ENCODE measurements at regions not wholly inside any gene's neighbourhood (a gene's known extent, or its start where the extent isn't known, plus 50 kb on each side); places are given as distances from the start of the nearest gene placed in this dataset.
"Not testable (repeated sequence)": the region's sequence is repeated elsewhere in the genome, so short reads cannot be mapped to it uniquely, and the experiment has no call there.

DNA sequence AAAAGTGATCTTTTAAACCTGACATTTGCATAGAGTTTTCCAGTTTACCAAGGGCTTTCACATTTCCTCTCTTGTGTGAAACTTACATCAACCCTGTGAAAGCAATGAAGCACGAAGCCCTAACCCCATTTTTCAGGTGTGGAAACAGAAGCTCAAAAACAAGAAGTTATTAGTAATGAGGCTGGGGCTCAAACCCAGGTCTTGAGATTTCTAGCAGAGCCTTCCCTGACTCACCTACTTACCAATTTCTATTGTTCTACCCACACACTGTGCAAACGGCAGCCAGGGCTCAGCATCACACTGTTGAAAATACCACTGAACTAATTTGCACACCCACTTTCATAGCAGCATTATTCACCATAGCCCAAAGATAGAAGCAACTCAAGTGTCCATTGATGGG lies 117.8 kb upstream of the IGF1R start:
- DNase-seq: no peak

DNA sequence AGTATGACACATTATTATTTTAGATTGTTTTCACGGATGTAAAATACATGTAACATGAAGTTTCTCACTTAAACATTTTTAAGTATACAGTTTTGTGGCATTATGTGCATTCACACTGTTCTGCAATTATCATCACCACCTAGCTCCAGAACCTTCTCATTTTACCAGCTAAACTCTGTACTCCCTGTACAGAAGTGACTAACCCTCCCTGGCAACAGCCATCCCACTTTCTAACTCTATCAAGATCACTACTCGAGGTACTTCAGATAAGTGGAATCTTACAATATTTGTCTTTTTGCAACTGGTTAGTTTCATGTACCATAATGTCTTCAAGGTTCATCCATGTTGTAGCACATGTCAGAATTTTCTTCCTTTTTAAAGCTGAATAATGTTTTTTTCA lies 116.3 kb upstream of the IGF1R start:
- DNase-seq: no peak

DNA sequence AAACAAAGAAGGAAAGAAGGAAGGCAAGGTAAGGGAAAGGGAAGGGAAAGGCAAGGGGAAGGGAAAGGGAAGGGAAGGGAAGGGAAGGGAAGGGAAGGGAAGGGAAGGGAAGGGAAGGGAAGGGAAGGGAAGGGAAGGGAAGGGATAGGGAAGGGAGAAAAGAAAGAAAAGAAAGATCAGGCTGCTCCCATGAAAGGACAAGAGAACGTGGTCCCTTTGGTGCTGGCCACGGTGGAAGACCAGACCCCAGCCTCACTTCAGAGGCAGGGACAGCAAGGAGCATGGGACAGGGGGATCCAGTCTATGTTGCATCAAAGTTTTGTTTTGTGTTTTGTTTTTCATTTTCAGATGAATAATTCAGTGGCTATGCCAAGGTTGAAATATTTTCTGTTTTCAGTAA lies 111.4 kb upstream of the IGF1R start:
- no peak for DNase-seq

DNA sequence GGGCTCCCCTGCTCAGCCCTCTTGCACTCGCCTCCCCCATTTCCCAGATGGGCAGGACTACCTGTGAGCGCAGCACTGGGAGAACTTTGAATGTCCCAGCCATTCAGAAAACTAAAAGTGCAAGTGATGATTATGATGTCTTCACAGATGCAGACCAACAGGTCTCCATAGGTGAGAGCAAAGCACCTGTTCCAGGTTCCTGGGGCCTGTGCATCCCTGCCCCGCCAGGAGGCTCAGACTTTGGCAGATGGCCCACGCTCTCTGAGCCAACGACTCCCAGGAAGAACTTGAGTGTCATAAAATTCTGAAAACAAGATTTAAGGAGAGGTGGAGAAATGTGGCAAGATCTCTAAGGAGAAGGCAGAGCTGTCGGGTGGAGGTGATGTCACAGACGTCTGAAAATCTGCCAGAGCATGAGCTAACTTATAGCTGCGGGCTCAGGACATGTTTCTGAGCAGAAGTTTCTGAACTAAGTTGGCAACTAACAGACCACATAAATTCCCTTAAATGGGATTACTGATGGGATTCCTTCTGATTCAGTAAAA lies 110.8 kb upstream of the IGF1R start:
- DNase-seq: no peak

DNA sequence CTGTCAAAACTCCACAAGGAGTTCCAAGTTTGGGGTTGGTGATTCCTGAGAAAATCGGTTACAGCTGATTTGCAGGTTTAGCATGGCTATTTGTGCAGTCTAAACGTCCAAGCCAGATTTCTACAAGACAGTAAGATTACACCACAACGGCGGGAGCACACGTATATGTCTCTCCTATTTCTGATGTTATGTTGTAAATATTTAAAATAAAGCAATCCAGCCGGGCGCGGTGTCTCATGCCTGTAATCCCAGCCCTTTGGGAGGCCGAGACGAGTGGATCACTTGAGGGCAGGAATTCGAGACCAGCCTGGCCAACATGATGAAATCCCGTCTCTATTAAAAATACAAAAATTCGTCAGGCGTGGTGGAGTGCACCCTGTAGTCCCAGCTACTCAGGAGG lies 106.8 kb upstream of the IGF1R start:
- DNase-seq: no peak

DNA sequence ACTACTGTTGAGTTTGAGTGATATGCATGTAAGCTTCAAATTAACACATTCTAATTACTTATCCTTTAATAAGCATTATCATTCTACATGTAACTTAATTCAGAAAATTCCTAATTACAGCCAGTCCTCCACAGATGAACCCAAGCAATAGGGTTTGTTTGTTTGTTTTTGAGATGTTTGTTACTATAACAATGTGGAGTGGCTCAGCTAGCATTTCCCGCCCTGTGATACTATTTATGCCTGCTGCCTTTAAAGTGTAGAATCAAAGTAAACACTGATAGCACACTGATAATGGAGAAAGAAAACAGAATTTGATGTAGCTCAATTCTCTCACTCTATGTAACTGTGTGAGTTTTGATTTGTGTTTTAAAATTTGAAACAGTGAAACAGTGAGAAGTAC lies 105.1 kb upstream of the IGF1R start:
- DNase-seq: no peak

DNA sequence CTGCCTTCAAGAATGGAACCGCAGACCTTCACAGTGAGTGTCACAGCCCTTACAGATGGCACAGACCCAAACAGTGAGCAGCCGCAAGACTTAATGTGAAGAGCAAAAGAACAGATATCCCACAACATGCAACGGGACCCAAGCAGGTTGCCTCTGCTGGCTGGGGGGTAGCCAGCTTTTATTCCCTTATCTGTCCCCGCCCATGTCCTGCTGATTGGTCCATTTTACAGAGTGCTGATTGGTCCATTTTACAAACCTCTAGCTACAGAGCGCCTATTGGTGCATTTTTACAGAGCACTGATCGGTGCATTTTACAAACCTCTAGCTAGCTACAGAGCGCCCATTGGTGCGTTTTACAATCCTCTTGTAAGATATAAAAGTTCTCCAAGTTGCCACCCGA lies 102.0 kb upstream of the IGF1R start:
- no peak for DNase-seq

DNA sequence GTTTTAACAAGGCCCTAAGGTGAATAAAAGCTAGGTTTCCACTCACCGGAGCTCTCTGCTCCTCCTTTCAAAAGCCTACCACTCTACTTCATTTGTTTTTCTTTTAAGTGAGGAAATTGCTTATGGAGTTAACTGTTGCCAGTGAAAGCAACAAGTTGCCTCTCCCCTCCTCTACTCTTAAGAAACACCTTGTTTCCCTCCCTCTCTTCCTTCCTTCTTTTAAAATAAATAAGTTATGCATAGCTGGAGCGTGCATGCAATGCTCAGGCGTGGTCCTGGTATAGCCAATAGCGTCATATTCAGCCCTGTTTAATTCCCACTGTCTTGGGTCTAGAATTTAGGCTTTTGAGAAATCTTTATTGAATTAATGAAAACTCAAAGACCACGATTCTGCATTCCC lies 101.1 kb upstream of the IGF1R start:
- DNase-seq: peak; percentile 10

DNA sequence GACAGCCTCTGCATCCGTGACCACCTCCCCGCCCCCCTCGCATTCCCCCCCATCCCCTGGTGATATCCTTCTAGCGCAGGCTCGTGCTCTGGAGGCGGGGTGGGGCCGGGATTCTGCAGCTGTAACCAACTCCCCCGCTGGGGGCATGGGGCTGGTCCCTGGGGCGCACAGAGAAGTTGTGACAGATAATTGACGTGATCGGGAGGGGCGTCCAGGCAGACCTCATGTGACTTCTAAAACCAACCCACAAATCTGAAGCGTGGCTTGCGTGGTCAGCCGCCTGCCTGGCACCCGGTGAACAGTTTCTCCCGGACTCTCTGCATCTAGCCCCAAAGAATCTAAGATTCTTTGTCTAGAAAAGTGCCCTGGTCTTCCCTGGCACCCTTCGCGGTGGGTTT lies 100.6 kb upstream of the IGF1R start:
- DNase-seq: no peak

DNA sequence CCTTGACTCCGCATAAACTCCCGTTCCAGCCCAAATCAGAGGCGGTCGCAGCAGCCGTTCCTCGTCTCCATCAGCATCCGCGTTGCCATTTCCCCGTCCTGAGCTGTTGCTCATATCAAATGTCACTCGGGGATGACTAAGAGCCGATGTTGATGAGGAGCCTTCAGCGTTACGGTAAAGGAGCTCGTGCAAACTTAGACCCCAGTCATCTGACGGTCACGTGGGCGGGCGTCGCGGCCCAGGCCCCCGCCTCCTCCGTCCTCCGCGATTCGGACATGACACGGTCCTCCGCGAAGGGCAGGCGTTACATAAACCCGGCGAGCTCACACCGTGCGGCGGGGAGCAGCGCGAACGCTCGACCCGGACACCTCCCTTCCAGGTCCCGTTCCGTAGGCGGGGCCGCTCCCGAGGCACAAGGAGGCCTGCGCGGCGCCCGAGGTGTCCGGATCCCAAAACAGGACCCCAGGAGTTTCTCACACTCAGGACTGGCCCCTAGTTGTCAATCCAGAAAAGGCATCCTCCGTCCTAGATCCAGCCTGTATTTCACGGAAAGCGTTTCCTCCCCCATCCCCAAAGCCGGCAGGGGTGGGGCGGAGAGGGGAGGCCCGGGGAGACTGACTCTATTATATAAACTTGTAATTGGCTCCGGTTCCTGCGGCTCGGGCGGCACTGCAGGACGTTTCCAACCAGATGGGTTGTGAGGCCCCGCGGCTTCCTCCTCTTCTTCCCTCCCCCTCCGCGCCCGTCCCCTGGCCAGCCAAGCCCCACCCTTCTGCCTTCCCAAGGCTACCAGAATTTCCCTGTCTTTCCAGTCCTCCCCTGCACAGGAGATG lies 100.0 kb upstream of the IGF1R start:
- DNase-seq: peak; percentile 7

DNA sequence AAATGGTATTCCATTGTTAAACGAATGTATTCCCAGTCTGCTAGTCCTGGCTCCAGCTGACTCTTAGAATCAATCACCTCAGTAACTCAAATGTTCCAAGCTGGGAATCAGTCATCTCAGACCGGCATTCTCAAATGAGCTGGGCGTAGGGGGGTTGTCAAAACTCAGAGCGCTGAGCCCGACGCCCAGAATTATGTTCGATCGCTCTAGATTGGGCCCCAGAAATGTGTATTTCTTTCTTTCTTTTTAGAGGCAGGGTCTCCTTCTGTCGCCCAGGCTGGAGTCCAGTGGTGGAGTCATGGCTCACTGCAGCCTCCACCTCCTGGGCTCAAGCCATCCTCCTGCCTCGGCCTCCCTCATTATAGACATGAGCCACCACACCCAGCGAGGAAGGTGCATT lies 99.3 kb upstream of the IGF1R start:
- DNase-seq: no peak

DNA sequence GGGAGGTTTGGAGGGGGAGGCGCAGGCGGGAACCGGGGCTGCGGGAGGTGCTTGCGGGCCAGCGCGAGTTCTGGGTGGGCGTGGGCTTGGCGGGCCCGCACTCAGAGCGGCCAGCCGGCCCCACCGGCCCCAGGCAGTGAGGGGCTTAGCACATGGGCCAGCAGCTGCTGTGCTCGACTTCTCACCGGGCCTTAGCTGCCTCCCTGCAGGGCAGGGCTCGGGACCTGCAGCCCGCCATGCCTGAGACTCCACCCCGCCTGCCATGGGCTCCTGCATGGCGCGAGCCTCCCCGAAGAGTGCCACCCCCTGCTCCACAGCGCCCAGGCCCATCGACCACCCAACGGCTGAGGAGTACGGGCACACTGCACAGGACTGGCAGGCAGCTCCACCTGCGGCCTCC lies 98.6 kb upstream of the IGF1R start:
- DNase-seq: no peak

DNA sequence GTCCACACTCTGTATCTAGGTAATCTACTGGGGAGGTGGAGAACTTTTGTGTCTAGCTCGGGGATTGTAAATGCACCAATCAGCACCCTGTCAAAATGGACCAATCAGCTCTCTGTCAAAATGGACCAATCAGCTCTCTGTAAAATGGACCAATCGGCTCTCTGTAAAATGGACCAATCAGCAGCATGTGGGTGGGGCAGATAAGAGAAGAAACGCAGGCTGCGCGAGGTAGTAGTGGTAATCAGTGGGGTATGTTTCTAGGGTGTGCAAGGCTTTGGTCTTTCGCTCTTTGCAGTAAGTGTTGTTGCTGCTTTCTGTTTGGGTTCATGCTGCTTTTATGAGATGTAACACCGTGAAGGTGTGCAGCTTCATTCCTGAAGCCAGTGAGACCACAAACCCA lies 98.0 kb upstream of the IGF1R start:
- not testable (repeated sequence) for DNase-seq

DNA sequence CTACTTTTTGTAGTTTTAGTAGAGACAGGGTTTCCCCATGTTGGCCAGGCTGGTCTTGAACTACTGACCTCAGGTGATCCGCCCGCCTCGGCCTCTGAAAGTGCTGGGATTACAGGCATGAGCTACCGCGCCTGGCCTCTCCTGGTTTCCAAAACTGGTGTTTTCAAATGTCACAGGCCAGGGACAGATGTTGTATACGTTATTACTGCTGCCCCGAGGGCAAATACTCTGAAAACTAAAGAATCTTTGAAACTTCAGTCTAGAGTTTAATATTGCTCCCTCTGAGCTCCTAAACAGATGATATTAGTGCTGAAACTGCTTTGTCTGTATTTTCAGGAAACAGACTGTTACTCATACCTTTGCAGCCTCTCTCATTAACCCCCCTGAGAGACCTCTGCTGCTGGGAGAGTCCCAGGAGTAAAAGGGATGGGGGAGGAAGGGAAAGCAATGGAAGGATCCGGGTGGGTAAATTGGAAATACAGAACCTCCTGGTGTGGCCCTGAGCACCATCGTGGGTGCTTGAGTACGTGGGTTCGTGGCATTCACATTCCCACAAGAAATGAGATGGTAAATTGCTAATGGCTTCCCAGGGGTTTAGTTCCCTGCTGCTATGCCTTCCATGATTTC lies 96.3 kb upstream of the IGF1R start:
- no peak for DNase-seq

DNA sequence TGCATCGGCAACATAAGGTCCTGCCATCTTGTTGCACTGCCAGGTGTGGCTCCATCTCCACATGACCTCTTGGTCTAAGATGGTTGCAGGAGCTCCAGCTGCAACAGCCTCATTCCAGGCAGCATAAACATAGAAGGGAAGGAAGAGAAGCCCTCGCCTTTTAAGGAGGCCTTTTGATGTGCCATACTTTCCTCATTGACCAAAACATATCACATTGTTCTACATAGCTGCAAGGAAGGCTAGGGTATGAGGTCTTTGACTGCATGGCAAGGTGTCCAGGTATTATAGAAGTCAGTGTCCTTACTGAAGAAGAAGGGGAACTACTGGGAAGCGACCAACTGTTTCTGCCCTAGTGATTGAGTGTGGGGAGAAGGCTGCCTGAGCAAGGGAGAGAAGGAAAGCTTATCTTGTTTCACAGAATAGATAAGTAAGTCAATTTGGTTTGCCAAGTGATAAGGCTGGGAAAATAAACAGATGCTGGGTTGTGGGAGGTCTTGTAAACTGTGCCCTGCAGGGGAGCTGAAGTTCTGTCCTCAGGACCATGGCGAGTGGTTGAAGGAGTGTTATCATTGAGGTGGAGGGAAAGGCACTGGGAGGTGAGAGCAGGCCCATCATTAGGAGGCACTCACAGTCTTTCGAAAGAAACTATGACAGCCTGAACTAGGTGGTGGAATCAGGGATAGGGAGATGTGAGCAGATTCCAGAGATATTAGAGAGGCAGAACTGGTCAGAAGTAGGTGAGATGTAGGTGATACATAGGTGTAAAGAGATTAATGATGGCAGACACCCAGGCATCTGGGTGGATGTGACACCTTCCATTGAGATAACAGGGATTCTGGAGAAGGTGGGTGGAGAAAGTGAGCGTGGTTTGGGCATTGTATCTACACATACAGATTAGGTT lies 93.8 kb upstream of the IGF1R start:
- DNase-seq: no peak

DNA sequence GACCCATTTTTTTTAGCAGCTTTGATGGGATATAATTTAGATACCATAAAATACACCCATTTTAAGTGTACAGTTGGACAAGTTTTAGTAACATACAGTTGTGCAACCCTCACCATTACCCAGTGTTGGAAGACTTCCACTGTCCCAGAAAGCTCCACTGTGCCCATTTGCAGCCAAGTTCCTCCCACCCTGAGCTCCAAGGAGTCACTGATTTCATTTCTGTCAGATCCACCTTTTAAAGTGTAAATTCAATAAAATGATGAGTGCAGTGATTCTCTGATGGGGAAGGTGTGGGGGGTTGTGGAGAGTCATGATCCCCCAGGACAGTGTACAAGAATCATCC lies 93.2 kb upstream of the IGF1R start:
- DNase-seq: no peak

DNA sequence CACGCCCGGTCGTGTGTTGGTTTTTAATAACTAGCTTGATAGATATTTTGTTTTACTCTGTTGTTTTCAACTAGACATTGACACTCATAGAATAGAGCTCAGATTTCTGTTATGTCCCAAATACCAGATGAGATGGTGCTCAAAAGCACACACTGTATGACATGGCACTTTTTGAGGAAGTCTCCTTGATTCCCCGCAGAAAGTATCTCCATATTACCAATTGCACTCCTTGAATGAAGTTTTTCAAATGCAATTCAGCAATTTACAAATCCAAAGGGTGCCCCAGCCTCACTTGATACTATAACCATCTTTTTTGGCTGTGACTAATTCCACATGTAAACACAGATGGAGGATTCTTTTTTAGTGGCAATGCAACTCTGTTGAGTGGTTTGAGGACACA lies 92.0 kb upstream of the IGF1R start:
- DNase-seq: no peak

DNA sequence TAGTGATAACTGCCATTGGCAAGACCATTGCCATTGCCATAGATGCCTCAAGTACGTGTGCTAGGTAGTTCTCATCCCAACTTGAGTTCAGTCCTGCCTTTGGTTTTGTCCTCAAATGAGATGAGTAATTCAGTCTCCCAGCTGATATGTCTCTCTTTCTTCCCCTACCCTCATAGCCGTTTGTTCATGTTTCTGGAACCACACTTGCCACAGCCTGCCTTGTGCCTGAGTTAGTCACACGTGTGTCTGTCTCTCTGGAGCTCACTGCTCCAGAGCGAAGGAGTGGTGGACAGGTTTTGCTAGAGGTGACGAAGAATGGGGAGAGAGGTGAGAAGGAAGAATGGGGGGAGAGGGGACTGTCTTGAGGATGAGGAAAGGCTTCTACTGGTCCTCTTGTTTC lies 88.0 kb upstream of the IGF1R start:
- DNase-seq: no peak

DNA sequence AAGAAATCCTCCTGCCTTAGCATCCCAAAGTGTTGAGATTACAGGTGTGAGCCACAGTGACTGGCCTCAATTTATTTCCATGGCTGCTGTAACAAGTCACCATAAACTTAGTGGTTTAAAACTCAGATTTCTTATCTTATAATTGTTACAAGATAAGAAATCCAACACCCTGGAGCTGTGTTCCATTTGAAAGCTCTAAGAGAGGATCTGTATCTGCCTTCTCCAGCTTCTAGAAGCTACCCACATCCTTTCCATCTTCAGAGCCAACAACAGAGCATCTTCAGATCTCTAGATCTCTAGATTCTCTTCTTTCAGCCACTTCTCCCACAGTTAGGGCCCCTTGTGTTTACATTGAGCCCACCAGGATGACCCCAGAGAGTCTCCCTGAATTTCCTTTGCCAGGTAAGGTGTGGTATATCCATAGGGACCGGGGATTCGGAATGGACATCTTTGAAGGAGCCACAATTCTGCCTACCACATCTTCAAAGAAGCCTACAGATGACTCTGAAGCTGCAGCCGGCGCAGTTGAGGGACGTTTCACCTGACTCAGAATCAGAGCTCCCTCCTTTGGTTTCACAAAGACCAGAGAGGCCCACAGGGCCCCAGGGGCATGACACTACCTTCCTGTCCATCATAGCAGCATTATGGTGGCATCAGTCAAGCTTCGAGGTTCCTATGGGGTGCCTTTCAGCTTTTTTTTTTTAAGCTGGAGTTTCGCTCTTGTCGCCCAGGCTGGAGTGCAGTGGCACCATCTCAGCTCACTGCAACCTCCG lies 87.0 kb upstream of the IGF1R start:
- DNase-seq: no peak

DNA sequence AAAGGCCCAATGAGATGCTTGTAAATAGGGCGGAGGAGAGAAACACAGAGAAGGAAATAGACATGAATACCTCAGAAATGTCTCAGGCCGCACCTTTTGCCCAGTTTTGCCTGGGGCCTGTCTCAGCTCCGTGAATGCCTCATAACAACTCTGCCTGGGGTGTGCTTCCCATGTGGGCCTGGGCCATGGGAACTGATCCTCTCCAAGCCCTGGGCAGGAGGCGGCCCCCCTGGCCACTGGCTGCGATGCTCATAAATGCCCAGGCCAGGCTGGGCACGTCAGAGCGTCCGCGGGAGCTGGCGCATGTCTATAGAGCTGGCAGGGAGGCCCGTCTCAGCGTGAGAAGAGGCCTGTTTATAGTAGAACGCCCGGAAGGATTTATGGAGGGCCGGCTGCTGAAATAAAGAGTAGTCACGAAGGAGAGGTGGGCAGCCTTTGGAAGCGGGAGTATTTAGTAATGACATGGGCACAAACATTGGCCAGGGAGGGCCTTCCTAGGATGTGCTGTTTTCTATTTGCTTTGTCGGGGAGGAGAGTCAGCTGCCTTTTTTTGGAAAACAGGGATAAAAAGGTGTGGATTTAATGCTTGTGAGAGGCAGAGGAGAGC lies 85.9 kb upstream of the IGF1R start:
- no peak for DNase-seq

DNA sequence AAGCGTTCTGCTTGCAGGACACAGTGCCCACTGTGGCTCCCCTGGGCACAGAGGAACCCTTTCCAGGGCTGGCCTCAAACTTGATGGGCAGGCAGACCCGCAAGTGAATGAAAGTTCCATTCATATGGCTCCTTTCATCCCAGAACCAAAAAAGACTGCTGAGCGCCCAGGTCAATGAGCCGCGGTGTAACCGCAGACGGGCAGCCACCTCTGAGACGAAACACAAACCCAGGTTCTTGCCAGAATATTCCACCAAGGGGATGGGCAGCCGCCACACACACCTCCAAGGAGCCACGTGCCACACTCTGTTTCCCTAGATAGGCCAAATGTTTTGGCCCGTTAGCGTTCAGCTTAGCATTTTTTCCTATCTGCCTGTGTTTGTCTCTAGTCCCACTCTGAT lies 82.8 kb upstream of the IGF1R start:
- no peak for DNase-seq

DNA sequence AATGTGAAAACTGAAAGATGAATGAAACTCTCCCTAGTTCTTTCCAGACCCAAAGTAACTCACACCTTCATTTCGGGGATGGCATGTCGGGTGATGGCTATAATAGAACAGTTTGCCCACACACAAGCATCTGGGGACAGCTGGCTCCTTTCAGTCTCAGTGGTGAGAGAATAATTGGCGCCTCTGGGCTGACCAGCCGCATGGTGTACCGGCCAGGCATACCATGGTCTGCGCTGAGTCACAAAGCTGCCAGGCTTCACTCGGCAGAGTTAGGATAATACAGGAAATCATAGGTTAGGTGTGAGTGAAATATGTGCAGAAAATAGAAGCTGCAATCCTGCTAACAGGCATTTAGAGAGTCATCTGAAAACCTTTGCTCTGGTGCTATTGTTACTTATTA lies 80.4 kb upstream of the IGF1R start:
- DNase-seq: no peak

Measured in hematopoietic multipotent progenitor cell treated with erythropoietin and hydrocortisone succinate and interleukin-3 and kit ligand, for 6 days (in vitro differentiated cells).